Activated T-cell treated with anti-CD3 and anti-CD28 coated beads, Interleukin-2, amount 50 U/mL, for 72 hours (primary cell): ENCODE measurements at regions not wholly inside any gene's neighbourhood (a gene's known extent, or its start where the extent isn't known, plus 50 kb on each side); places are given as distances from the start of the nearest gene placed in this dataset.

Source experiments
- ATAC-seq, 2 donors: fragments of 150-1000 bp; cut with Tn5 transposase; replicated peaks in 1 of 2; 2 replicates each; pipeline ENCODE4 v1.10.0; 2021; ENCODE audit warnings: moderate library complexity in 2 of 2, mild to moderate bottlenecking in 1 of 2
- DNase-seq, 2 donors: peaks; one replicate each; pipeline ENCODE4 v3.0.0; 2021 to 2022; ENCODE audit warnings: mixed read lengths in 1 of 2
- H3K27ac Mint-ChIP-seq: one replicate; pipeline ENCODE4 v1.8.0; 2022; ENCODE audit warnings: mild to moderate bottlenecking, moderate library complexity, mixed read lengths
- H3K27me3 Mint-ChIP-seq: one replicate; pipeline ENCODE4 v1.8.0; 2022; ENCODE audit warnings: low read depth, mixed read lengths
- H3K36me3 Mint-ChIP-seq, 2 donors: one replicate each; pipeline ENCODE4 v1.8.0; 2022; ENCODE audit warnings: mixed read lengths in 2 of 2, mild to moderate bottlenecking in 1 of 2; ENCODE audit not compliant: insufficient read depth in 2 of 2
- H3K4me1 Mint-ChIP-seq: one replicate; pipeline ENCODE4 v1.8.0; 2022; ENCODE audit warnings: low read depth, mixed read lengths
- H3K4me3 Mint-ChIP-seq, 2 donors: one replicate each; pipeline ENCODE4 v1.8.0; 2022; ENCODE audit warnings: mild to moderate bottlenecking in 2 of 2, mixed read lengths in 2 of 2, moderate library complexity in 2 of 2
- H3K9me3 Mint-ChIP-seq, 2 donors: one replicate each; pipeline ENCODE4 v1.8.0; 2022; ENCODE audit warnings: mixed read lengths in 2 of 2

GRCh38 chr17:63361182-63361581 lies 84.9 kb downstream of the CYB561 start:
- Mint-ChIP-seq H3K4me3 (no peak overlapping the region), H3K27me3 (no peaks in the 10 kb centered on the region), H3K27ac (no peak overlapping the region), H3K36me3 (peaks cover 0 to 2% of the 10 kb centered on the region in 2 donors), H3K9me3 (no peaks in the 10 kb centered on the region), H3K4me1 (peaks cover 3% of the 10 kb centered on the region)
- DNase-seq, result no peak
- ATAC-seq, result no peak

- no peaks in the 10 kb centered on the region for H3K9me3 Mint-ChIP-seq
- no peak for ATAC-seq
- no peak overlapping the region for H3K27ac Mint-ChIP-seq
- H3K4me3 Mint-ChIP-seq, result no peak overlapping the region
- H3K27me3 Mint-ChIP-seq, result no peaks in the 10 kb centered on the region
- no peak for DNase-seq
- H3K4me1 Mint-ChIP-seq, result no peaks in the 10 kb centered on the region
- H3K36me3 Mint-ChIP-seq, result peaks cover 0 to 2% of the 10 kb centered on the region in 2 donors
Measured at GRCh38 chr17:63362115-63362514, 84.0 kb downstream of the CYB561 start.

- no peaks in the 10 kb centered on the region for H3K9me3 Mint-ChIP-seq
- no peaks in the 10 kb centered on the region for H3K4me1 Mint-ChIP-seq
- H3K4me3 Mint-ChIP-seq, result no peak overlapping the region
- peaks cover 0 to 2% of the 10 kb centered on the region in 2 donors for H3K36me3 Mint-ChIP-seq
- H3K27ac Mint-ChIP-seq, result no peak overlapping the region
- ATAC-seq (no peak), DNase-seq (no peak)
- H3K27me3 Mint-ChIP-seq, result no peaks in the 10 kb centered on the region
Measured at GRCh38 chr17:63364387-63364786, 81.7 kb downstream of the CYB561 start.

- DNase-seq (no peak), ATAC-seq (no peak)
- Mint-ChIP-seq H3K36me3 (peaks cover 0 to 2% of the 10 kb centered on the region in 2 donors), H3K27me3 (no peaks in the 10 kb centered on the region), H3K4me1 (no peaks in the 10 kb centered on the region), H3K4me3 (no peak overlapping the region), H3K9me3 (no peaks in the 10 kb centered on the region), H3K27ac (no peak overlapping the region)
Measured at GRCh38 chr17:63364944-63365343, 81.2 kb downstream of the CYB561 start.

GRCh38 chr17:63365366-63366240 lies 80.5 kb downstream of the CYB561 start:
- no peak overlapping the region for H3K4me3 Mint-ChIP-seq

GRCh38 chr17:63366241-63366566 lies 79.9 kb downstream of the CYB561 start:
- no peak for ATAC-seq
- H3K4me3 Mint-ChIP-seq, result no peak overlapping the region

More at GRCh38 chr17:63365366-63366240, 80.5 kb downstream of the CYB561 start:
- ATAC-seq (no peak), DNase-seq (no peak)
- Mint-ChIP-seq H3K27ac (no peak overlapping the region), H3K9me3 (no peaks in the 10 kb centered on the region), H3K27me3 (no peaks in the 10 kb centered on the region), H3K4me1 (no peaks in the 10 kb centered on the region), H3K36me3 (peaks cover 0 to 2% of the 10 kb centered on the region in 2 donors)

GRCh38 chr17:63369233-63369632 lies 76.9 kb downstream of the CYB561 start:
- Mint-ChIP-seq H3K27me3 (no peaks in the 10 kb centered on the region), H3K9me3 (no peaks in the 10 kb centered on the region), H3K4me3 (no peak overlapping the region), H3K4me1 (no peaks in the 10 kb centered on the region), H3K27ac (no peak overlapping the region), H3K36me3 (no peaks in the 10 kb centered on the region)
- ATAC-seq, result no peak
- no peak for DNase-seq

More at GRCh38 chr17:63366241-63366566, 79.9 kb downstream of the CYB561 start:
- Mint-ChIP-seq H3K4me1 (no peaks in the 10 kb centered on the region), H3K27ac (no peak overlapping the region), H3K9me3 (no peaks in the 10 kb centered on the region), H3K27me3 (no peaks in the 10 kb centered on the region), H3K36me3 (peaks cover 0 to 2% of the 10 kb centered on the region in 2 donors)
- DNase-seq, result no peak

GRCh38 chr17:63370696-63371095 lies 75.4 kb downstream of the CYB561 start:
- DNase-seq (no peak), ATAC-seq (no peak)
- Mint-ChIP-seq H3K4me3 (no peak overlapping the region), H3K27ac (no peak overlapping the region), H3K36me3 (no peaks in the 10 kb centered on the region), H3K27me3 (no peaks in the 10 kb centered on the region), H3K4me1 (no peaks in the 10 kb centered on the region), H3K9me3 (no peaks in the 10 kb centered on the region)

GRCh38 chr17:63376949-63377348 lies 69.2 kb downstream of the CYB561 start:
- Mint-ChIP-seq H3K27me3 (no peaks in the 10 kb centered on the region), H3K4me1 (no peaks in the 10 kb centered on the region), H3K4me3 (no peak overlapping the region), H3K27ac (no peak overlapping the region), H3K36me3 (peaks cover 7% of the 10 kb centered on the region in 2 donors), H3K9me3 (peaks cover 5 to 9% of the 10 kb centered on the region in 2 donors)
- DNase-seq (no peak), ATAC-seq (no peak)

- no peaks in the 10 kb centered on the region for H3K4me1 Mint-ChIP-seq
- no peak for ATAC-seq
- H3K27me3 Mint-ChIP-seq, result no peaks in the 10 kb centered on the region
- peaks cover 7% of the 10 kb centered on the region in 2 donors for H3K36me3 Mint-ChIP-seq
- no peak overlapping the region for H3K4me3 Mint-ChIP-seq
- DNase-seq, result no peak
- H3K9me3 Mint-ChIP-seq, result peaks cover 5 to 9% of the 10 kb centered on the region in 2 donors
- H3K27ac Mint-ChIP-seq, result peak overlapping the region; percentile 45
Measured at GRCh38 chr17:63378411-63379375, 67.4 kb downstream of the CYB561 start.

GRCh38 chr17:63379636-63380035 lies 66.5 kb downstream of the CYB561 start:
- no peaks in the 10 kb centered on the region for H3K27me3 Mint-ChIP-seq
- H3K4me1 Mint-ChIP-seq, result no peaks in the 10 kb centered on the region
- H3K36me3 Mint-ChIP-seq, result peaks cover 7% of the 10 kb centered on the region in 2 donors
- H3K27ac Mint-ChIP-seq, result no peak overlapping the region
- DNase-seq, result no peak
- no peak for ATAC-seq
- H3K9me3 Mint-ChIP-seq, result peaks cover 5 to 9% of the 10 kb centered on the region in 2 donors
- H3K4me3 Mint-ChIP-seq, result no peak overlapping the region

GRCh38 chr17:63381101-63381729 lies 64.9 kb downstream of the CYB561 start:
- peaks cover 5 to 9% of the 10 kb centered on the region in 2 donors for H3K9me3 Mint-ChIP-seq
- DNase-seq (no peak), ATAC-seq (no peak)
- peaks cover 7% of the 10 kb centered on the region in 2 donors for H3K36me3 Mint-ChIP-seq
- no peaks in the 10 kb centered on the region for H3K27me3 Mint-ChIP-seq
- no peak overlapping the region for H3K27ac Mint-ChIP-seq
- no peaks in the 10 kb centered on the region for H3K4me1 Mint-ChIP-seq
- no peak overlapping the region for H3K4me3 Mint-ChIP-seq

- H3K4me3 Mint-ChIP-seq, result no peak overlapping the region
- H3K4me1 Mint-ChIP-seq, result no peaks in the 10 kb centered on the region
- no peaks in the 10 kb centered on the region for H3K27me3 Mint-ChIP-seq
- ATAC-seq, result no peak
- no peak for DNase-seq
- H3K27ac Mint-ChIP-seq, result no peak overlapping the region
- peaks cover 5 to 7% of the 10 kb centered on the region in 2 donors for H3K36me3 Mint-ChIP-seq
- peaks cover 5 to 9% of the 10 kb centered on the region in 2 donors for H3K9me3 Mint-ChIP-seq
Measured at GRCh38 chr17:63382136-63382535, 64.0 kb downstream of the CYB561 start.
